GM19397 (cell line): ENCODE measurements at regions not wholly inside any gene's neighbourhood (a gene's known extent, or its start where the extent isn't known, plus 50 kb on each side); places are given as distances from the start of the nearest gene placed in this dataset.

ENCODE experiments used
- ATAC-seq: cut with Tn5 transposase; IDR thresholded peaks from one replicate; pipeline ENCODE4 v1.9.1; 2021; ENCODE audit warnings: mild to moderate bottlenecking, moderate library complexity; ENCODE audit not compliant: unreplicated experiment

GRCh38 chr10:4595719-4596319, 230.2 kb upstream of the AKR1E2 start:
- ATAC-seq = no peak

- ATAC-seq = no peak
Observed at GRCh38 chr10:4590807-4591206, 235.2 kb upstream of the AKR1E2 start.

- no peak for ATAC-seq
Observed at GRCh38 chr10:4588824-4589223, 237.2 kb upstream of the AKR1E2 start.

DNA sequence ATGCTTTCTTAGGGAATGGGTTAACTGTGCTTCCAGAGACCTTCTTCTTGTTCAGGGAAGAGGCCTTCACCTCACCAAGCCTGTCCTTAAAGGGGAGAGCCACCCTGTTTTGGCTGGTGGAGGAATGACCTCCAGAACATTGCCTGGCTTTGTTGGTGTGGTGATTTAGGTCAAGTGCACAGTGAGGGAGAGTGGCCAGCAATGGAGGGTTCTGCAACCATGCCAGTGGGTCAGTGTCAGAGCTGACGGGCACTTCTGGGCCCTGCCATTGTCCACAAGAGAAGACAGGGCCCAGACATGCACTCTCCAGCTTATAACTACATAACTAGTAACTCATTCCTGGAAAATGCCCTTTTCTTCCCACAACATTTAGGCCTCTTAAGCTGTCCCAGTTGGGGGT, 238.5 kb upstream of the AKR1E2 start:
- ATAC-seq = no peak

GRCh38 chr10:4586776-4587175, 239.2 kb upstream of the AKR1E2 start:
- ATAC-seq = no peak

DNA sequence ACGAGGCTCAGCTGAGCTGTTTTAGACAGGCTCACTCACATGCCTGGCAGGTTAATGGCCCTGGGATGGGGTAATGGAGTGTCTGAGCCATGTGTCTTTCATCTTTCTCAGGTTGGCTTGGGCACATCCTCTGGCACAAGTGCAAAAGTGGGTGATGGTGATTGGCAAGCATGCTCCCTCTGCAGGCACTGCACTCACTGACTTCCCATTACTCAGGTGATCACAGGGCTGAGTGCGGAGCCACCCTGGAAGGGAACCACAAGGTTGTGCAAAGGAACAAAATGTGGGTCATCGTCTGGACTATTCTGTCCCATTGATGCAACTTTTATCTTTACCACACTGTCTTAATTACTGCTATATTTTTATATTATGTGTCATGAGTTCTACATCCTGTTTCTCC, 244.1 kb upstream of the AKR1E2 start:
- no peak for ATAC-seq

GRCh38 chr10:4579844-4580243, 246.2 kb upstream of the AKR1E2 start:
- ATAC-seq = no peak

- ATAC-seq = no peak
Observed at GRCh38 chr10:4576206-4576605, 249.8 kb upstream of the AKR1E2 start.

DNA sequence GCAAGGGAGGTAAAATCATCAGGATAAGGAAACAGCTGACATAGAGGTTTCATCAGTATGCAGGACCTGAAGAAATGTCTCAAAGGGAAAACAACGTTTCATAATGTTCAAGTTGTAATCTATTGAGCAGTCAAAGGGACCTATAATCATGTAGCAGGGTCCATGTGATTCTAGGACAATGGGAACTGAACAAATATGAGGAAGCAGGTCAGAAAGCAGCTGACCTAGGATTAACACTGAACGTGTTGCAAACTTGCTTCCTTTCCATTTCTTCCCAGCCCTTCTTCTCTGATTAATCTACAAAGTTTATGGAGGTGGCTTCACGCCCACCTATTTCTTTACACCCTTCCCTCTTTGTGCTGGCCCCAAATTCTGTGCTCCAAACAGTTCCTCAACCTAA, 256.9 kb upstream of the AKR1E2 start:
- ATAC-seq = no peak

- ATAC-seq = no peak
Observed at GRCh38 chr10:4568731-4569130, 257.3 kb upstream of the AKR1E2 start.

- no peak for ATAC-seq
Observed at GRCh38 chr10:4568086-4568485, 257.9 kb upstream of the AKR1E2 start.

- no peak for ATAC-seq
Observed at GRCh38 chr10:4567637-4568036, 258.4 kb upstream of the AKR1E2 start.

- no peak for ATAC-seq
Observed at GRCh38 chr10:4566011-4566410, 260.0 kb upstream of the AKR1E2 start.

- no peak for ATAC-seq
Observed at GRCh38 chr10:4561296-4561695, 264.7 kb upstream of the AKR1E2 start.

GRCh38 chr10:4557469-4557868, 268.5 kb upstream of the AKR1E2 start:
- no peak for ATAC-seq

DNA sequence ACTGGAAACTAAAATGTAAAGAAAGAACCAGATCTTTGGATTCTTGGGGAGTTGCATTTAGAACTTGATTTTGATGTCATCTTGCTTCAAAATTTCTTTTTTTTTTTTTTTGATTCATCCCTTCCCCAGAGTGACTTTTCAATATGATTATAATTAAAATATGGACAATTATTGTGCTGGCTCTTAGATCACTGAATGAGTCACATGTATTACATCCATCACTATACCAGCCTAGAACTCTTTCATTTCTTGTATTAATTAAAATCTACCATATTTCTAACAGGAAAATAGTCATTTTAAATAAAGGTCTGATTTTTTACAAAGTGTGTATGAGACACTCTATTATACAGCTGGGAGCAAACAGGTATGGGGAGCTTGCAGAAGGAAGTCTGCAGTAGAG, 269.5 kb upstream of the AKR1E2 start:
- ATAC-seq = no peak

DNA sequence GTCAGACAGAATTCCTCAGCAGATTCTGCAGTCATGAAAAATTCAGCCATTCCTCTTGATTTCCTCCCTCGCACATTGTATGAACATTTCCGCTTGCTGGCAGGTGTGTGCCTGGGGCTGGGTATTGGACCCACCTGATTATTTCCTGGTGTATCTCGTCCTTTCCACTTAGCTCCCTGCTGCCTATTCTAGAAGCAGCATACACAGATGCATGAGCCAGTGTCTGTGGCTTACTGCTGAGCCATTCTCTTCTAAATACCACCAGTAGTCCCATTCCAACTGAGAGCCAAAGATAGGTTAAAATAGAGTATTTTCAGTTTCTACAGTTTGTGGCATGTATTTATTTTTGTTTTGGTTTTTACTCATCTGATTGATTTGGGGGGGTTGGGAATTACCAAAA, 270.1 kb upstream of the AKR1E2 start:
- ATAC-seq = no peak

DNA sequence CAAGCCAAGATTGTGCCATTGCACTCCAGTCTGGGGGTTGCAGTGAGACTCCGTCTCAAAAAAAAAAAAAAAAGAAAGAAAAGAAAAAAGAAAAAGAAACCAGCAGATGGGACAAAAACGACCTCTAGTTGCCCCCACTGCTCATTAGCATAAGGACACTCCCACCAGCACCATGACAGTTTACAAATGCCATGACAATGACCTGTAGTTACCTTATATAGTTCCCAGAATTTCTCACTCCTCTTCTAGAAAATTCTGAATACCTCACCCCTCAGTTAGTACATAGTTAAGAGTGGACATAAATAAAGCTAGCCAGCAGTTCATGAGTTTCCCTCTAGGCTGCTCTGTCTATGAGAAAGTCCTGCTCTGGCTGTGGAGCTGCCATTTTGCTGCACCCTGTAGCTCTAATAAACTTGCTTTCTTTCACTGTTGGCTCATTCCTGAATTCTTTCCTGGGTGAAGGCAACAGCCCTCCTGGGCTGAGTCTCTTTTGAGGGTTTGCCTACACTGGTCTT, 276.8 kb upstream of the AKR1E2 start:
- ATAC-seq = no peak

GRCh38 chr10:4546931-4547330, 279.1 kb upstream of the AKR1E2 start:
- no peak for ATAC-seq

DNA sequence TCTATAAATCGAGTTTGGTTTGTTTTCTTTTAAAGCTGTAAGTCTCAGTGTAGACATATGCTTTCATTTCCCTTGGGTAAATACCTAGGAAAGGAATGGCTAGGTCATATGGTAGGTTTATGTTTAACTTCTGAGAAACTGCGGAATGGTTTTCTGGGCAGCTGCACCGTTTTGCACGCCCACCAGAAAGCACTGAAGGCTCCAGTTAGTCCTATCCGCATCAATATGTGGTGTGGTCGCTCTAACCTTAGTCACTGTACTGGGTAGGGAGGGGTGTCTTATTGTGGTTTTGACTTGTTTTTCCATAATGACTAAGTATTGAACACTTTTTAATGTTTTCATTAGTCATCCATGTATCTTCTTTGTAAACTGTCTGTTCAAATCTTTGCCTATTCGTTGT, 279.5 kb upstream of the AKR1E2 start:
- no peak for ATAC-seq

DNA sequence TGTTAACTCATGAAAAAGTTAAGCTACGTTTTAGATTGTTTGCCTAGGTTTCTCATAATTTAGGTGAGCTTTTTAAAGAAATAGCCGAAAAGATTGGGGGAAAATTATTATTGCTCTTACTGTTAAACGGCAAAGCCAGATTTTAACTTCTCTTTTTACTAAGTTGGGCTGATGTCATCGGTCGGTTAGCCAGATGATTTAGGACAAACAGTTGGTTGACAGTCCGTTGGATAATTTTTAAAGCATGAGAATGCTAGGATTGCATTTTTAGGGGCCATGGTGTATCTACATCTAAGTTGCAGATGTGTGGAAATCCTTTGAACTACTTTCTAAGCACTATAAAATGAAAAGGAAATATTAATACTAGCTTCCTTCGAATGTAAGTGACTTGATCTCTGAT, 280.9 kb upstream of the AKR1E2 start:
- ATAC-seq = no peak

GRCh38 chr10:4543938-4544533, 282.0 kb upstream of the AKR1E2 start:
- ATAC-seq = no peak

DNA sequence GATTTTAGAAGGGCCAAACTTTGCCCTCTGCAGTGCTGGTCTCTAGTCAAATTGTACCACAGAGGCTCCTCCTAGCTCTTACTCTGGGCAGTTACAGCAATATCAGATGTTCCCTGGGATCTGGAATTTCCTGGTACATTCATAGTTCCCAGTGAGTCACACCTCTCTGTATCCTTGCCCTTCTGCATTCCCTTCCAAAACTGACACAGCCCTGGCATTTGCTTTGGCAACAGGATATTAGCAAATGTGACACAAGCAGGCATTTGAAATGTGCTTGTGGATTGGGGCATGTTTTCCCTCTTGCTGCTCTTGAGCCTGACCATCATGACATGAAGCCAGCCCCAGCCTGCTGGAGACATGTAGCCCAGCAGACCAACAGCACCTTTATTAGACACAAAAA, 284.7 kb upstream of the AKR1E2 start:
- no peak for ATAC-seq
